C4-2B (cell line): ENCODE measurements at regions not wholly inside any gene's neighbourhood (a gene's known extent, or its start where the extent isn't known, plus 50 kb on each side); places are given as distances from the start of the nearest gene placed in this dataset.

Source experiments
- H3K27ac ChIP-seq: fragments of 450-650 bp; 2 replicates; pipeline ENCODE4 v1.5.1; 2017
- ZFX ChIP-seq: fragments of 450-650 bp; IDR thresholded peaks from 2 replicates; pipeline ENCODE4 v1.6.1; 2017
- TF ChIP-seq, protein P1 (sequence below): fragments of 450-650 bp; conservative IDR thresholded peaks from 2 replicates; pipeline ENCODE4 v1.5.1; 2017; ENCODE audit warnings: mild to moderate bottlenecking

DNA sequence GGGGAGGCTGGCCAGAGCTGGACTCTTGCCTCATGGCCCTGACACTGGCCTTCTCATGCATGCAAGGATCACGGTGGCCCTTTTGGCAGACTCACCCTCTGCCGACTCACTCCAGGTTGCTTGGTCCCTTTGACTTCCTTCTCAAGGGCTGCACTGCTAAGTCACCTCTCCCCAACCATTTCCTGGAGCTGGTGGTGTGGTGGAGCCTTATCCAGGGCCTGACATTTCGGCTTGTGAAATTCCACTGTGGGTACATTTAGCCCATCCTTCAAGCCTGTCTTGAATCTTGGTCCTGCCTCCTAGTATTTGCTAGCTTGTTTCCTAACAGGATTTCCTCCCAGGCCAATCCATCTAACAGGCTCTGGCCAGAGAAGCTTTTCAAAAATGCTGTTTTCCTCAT, 52.6 kb upstream of the JUN start:
- TF ChIP-seq ZFX, result no peak
- TF ChIP-seq, protein P1, sequence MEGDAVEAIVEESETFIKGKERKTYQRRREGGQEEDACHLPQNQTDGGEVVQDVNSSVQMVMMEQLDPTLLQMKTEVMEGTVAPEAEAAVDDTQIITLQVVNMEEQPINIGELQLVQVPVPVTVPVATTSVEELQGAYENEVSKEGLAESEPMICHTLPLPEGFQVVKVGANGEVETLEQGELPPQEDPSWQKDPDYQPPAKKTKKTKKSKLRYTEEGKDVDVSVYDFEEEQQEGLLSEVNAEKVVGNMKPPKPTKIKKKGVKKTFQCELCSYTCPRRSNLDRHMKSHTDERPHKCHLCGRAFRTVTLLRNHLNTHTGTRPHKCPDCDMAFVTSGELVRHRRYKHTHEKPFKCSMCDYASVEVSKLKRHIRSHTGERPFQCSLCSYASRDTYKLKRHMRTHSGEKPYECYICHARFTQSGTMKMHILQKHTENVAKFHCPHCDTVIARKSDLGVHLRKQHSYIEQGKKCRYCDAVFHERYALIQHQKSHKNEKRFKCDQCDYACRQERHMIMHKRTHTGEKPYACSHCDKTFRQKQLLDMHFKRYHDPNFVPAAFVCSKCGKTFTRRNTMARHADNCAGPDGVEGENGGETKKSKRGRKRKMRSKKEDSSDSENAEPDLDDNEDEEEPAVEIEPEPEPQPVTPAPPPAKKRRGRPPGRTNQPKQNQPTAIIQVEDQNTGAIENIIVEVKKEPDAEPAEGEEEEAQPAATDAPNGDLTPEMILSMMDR, result no peak

DNA sequence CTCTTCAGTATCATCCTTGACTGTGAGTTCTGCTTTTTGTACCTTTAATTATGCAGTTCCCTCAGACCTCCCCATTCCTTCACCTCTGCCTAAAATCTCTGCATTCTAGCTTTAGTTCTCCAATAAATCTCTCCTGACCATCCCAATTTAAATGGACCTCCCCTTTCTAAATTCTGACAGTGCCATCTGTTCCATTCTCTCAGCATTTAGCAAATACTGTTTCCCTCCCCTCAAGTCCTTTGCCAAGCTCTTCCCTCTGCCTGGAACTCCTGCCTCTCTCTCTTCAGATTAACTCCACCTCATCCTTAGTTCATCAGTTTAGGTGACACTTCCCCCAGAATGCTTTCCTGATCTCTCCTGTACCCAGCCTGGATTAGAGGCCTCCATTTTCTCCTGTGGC, 54.0 kb upstream of the JUN start:
- TF ChIP-seq, protein P1, result no peak
- TF ChIP-seq ZFX, result no peak
- H3K27ac ChIP-seq, result no peak overlapping the region

More for the DNA sequence above, 52.6 kb upstream of the JUN start:
- H3K27ac ChIP-seq, result no peak overlapping the region

DNA sequence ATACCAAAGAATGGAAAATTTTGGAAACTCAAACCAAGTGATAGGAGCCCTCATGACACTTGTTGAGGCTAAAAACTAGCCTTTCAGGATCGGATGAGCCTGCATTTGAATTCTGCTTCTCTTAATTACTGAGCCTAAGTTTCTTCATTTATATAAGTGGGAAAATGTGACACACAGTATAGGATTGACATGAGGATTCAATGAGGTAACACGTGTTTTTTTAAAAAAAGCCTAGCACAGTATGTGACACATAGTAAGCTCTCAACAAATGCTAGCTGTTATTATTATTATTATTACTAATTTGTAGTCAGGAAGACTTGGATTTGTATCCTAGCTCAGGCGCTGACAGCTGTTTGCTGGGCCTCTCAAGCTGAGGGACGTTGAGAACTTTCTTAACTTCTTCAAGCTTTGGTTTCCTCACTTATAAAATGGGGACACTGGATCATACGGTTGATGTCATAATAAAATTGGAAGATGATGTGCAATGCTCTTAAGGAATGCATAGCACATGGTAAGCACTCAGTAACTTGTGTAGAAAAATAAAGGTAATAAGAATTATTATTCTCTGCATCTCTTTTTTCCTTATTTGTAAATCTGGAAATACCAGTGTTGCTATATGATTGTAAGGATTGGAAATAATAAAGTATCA, 55.4 kb upstream of the JUN start:
- TF ChIP-seq, protein P1, result no peak
- TF ChIP-seq ZFX, result no peak
- H3K27ac ChIP-seq, result no peak overlapping the region

DNA sequence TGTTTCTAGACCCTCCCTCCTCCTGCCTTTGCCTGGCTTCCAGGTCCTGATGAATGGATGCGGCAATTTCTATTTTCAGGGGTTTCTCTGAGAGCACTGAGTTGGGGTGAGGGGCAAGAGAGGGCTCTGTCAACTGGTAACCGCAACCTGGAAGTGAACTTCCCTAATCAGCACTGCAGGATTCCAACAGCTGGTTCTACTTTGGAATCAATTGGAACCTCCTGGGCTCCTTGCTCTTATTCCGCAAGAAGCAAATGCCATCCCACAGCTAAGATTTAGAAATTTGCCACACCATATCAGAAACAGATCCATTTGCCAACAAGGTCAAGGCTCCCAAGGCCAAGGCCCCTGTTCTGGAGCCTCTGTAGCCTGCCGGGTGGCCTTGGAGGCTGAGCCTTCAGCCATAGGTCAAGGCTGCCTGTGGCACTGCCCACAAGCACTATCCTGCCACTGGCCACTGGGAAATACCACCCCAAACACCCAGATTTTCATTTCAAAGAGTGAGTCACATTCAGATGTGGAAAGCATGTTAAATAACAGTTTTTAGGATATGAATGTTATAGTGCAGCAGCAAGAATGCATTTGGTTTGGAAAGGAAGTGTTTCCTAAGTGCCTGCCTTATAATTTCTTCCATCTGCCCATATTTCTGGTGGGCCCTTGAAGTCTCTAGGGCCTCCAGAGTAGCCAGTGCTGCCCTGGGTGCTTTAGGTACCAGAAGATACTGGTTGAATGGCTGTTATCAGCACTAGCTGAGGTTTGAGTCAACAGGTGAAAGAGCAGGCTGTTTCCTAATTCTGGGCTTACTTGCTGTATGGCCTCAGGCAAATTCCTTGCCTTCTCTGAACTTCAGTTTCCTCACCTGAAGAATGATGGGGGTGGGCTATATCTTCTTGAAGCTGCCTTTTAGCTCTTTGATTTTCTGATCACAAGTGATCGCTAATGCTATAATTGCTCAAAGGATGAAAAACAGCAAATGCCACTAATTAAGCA, 56.3 kb upstream of the JUN start:
- TF ChIP-seq, protein P1, result no peak
- no peak for TF ChIP-seq ZFX
- no peak overlapping the region for H3K27ac ChIP-seq

DNA sequence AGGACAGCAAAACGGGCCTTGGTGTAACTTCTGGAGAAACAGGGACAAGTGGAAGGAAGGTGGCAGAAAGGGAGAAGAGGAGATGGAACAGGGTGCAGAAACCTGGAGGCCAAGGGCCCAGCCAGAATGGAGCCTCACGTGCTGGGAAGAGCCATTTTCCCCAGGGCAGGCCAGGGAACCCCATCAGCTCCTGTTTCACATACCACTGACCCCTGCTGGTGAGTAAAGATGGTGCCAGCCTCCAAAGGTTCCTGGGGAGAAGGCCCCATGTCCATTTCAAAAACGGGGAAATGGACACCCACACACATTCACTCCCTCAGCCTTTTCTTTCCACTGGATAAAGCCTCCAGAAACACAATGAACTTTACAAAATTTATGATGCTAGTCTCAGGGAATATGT, 57.6 kb upstream of the JUN start:
- H3K27ac ChIP-seq, result no peak overlapping the region

DNA sequence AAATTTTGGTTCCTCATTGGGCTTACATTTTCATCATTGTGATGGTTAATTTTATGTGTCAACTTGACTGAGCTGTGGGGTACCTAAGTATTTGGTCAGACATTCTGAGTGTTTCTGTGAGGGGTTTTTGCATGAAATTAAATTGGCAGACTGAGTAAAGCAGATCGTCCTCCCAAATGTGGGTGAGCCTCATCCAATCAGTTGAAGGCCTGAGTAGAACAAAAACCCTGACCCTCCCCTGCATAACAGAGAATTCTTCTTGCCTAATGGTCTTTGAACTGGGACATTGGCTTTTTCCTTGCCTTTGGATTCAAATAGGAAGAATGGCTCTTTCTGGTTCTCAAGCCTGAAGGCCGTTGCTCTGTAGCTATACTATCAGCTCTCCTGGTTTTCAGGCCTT, 59.1 kb upstream of the JUN start:
- TF ChIP-seq, protein P1, result no peak
- TF ChIP-seq ZFX, result no peak
- no peak overlapping the region for H3K27ac ChIP-seq

More for the DNA sequence above, 57.6 kb upstream of the JUN start:
- TF ChIP-seq ZFX, result no peak
- TF ChIP-seq, protein P1, result peak; percentile 55

DNA sequence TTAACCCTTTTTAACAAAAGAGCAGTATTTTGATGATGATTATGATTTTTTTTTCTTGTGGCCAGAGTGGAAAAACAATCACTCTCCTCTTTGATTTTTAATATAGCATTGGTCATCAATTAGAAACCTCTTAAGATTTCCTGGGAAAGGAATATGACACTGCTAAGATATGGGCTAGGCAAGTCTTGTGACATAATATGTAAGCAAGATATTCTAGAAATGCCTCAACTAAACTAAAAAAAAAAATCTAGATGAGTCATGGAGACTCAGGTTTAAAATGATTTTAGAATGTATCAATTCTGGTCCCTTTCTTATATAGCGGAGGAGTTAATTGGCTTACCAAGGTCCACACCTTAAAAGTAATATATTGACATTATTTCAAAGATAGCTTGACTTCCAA, 60.3 kb upstream of the JUN start:
- TF ChIP-seq ZFX, result no peak
- TF ChIP-seq, protein P1, result no peak
- no peak overlapping the region for H3K27ac ChIP-seq
